Fibroblast of lung (primary cell): ENCODE measurements at regions not wholly inside any gene's neighbourhood (a gene's known extent, or its start where the extent isn't known, plus 50 kb on each side); places are given as distances from the start of the nearest gene placed in this dataset.

Source experiments
- EZH2 ChIP-seq: IDR thresholded peaks from 2 replicates; pipeline ENCODE4 v1.5.1; 2012; ENCODE audit warnings: low read length, control low read depth, mild to moderate bottlenecking; ENCODE audit errors: missing control alignments
- TF ChIP-seq, protein P1 (sequence below), 2 donors: IDR thresholded peaks in 1 of 2; conservative IDR thresholded peaks in 1 of 2; 1 replicate in 1 of 2; 2 replicates in 1 of 2; pipeline ENCODE4 v1.5.1; 2011 to 2012; ENCODE audit warnings: low read length in 2 of 2, control low read depth in 1 of 2, inconsistent platforms in 1 of 2, low read depth in 1 of 2, mild to moderate bottlenecking in 1 of 2

DNA sequence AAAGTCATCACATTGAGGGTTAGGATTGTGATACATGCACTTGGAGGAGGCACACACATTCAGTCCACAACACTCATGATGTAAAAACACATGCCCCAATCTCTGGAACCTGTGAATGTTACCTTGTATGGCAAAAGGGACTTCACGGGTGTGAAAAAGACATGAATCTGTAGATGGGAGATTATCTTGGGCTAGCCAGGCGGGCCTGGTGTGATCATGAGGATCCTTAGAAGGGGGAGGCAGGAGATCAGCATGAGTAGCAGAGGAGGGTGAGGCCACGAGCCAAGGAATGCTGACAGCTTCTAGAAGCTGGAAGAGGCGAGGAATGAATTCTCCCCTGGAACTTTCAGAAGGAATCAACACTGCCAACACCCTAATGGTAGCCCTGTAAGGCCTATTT, 77.5 kb upstream of the ENPP6 start:
- TF ChIP-seq, protein P1, sequence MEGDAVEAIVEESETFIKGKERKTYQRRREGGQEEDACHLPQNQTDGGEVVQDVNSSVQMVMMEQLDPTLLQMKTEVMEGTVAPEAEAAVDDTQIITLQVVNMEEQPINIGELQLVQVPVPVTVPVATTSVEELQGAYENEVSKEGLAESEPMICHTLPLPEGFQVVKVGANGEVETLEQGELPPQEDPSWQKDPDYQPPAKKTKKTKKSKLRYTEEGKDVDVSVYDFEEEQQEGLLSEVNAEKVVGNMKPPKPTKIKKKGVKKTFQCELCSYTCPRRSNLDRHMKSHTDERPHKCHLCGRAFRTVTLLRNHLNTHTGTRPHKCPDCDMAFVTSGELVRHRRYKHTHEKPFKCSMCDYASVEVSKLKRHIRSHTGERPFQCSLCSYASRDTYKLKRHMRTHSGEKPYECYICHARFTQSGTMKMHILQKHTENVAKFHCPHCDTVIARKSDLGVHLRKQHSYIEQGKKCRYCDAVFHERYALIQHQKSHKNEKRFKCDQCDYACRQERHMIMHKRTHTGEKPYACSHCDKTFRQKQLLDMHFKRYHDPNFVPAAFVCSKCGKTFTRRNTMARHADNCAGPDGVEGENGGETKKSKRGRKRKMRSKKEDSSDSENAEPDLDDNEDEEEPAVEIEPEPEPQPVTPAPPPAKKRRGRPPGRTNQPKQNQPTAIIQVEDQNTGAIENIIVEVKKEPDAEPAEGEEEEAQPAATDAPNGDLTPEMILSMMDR (conservative IDR thresholded peaks at IDR 0.05 in 1 of 2, IDR thresholded peaks at IDR 0.05 in 1 of 2; ENCODE audit: low read depth in 1 of 2, low read length in 2 of 2) = no peak
- no peak for TF ChIP-seq EZH2
